Tibial nerve (tissue), 4 donors: ENCODE measurements at regions not wholly inside any gene's neighbourhood (a gene's known extent, or its start where the extent isn't known, plus 50 kb on each side); places are given as distances from the start of the nearest gene placed in this dataset.
A peak's percentile ranks its signal among the peaks of the same experiment; 100 is the strongest.

Experiments
- DNase-seq, 2 donors: peaks; one replicate each; pipeline ENCODE4 v3.0.0-alpha.2; 2019; ENCODE audit warnings: low spot score in 2 of 2
- H3K27ac ChIP-seq, 4 donors: fragments of 200-600 bp; sonication (generic) in 3 of 4; one replicate each; pipeline ENCODE4 v1.5.1; 2017 to 2019; ENCODE audit warnings: mild to moderate bottlenecking in 1 of 4
- H3K27me3 ChIP-seq, 2 donors: fragments of 200-600 bp; sonication (generic) in 1 of 2; one replicate each; pipeline versions ENCODE4 v1.5.1 to v1.6.0; 2017 to 2019
- H3K36me3 ChIP-seq, 3 donors: fragments of 200-600 bp; sonication (generic); one replicate each; pipeline ENCODE4 v1.5.1; 2018 to 2019
- H3K4me1 ChIP-seq, 4 donors: fragments of 200-600 bp; sonication (generic) in 3 of 4; one replicate each; pipeline ENCODE4 v1.5.1; 2017 to 2019
- H3K4me3 ChIP-seq, 4 donors: fragments of 200-600 bp; sonication (generic) in 3 of 4; one replicate each; pipeline ENCODE4 v1.5.1; 2017 to 2019; ENCODE audit warnings: mild to moderate bottlenecking in 1 of 4, moderate library complexity in 1 of 4
- H3K9me3 ChIP-seq, 4 donors: fragments of 200-600 bp; sonication (generic) in 3 of 4; one replicate each; pipeline ENCODE4 v1.5.1; 2017 to 2019
- CTCF ChIP-seq, 5 experiments: fragments of 200-600 bp in 3 of 5; fragments of 450-650 bp in 2 of 5; sonication (generic) in 3 of 5; IDR thresholded peaks; one replicate each; pipeline ENCODE4 v1.5.1; 2016 to 2019; ENCODE audit warnings: antibody characterized with exemption in 5 of 5, mild to moderate bottlenecking in 3 of 5, moderate library complexity in 2 of 5
- EP300 ChIP-seq, 2 donors: sonication (generic); formaldehyde crosslinking; IDR thresholded peaks; one replicate each; pipeline ENCODE4 v1.6.1; 2017; ENCODE audit warnings: antibody characterized with exemption in 2 of 2, mild to moderate bottlenecking in 1 of 2
- POLR2A ChIP-seq, 2 donors: fragments of 450-650 bp; IDR thresholded peaks; one replicate each; pipeline ENCODE4 v1.6.1; 2017; ENCODE audit warnings: antibody characterized with exemption in 2 of 2, mild to moderate bottlenecking in 2 of 2, moderate library complexity in 2 of 2
- WGBS, 2 donors: methylation state at CpG; one replicate each; pipeline ENCODE4 v1.1.5; 2018; 5-methylcytosine and 5-hydroxymethylcytosine counted together

GRCh38 chr14:106507354-106507753, 981.0 kb downstream of the TMEM121 start:
- no peaks in the 10 kb centered on the region for H3K4me1 ChIP-seq
- no peaks in the 10 kb centered on the region for H3K27me3 ChIP-seq
- H3K27ac ChIP-seq, result no peak overlapping the region
- TF ChIP-seq POLR2A (IDR thresholded peaks at IDR 0.05), result no peak
- no peak for TF ChIP-seq CTCF (IDR thresholded peaks at IDR 0.05)
- no peak for TF ChIP-seq EP300 (IDR thresholded peaks at IDR 0.05)
- no peak overlapping the region for H3K4me3 ChIP-seq
- 54 to 60% methylated on average over 3 of the region's 3 CpGs for WGBS, 2 donors
- H3K36me3 ChIP-seq, result no peaks in the 10 kb centered on the region
- no peaks in the 10 kb centered on the region for H3K9me3 ChIP-seq
- DNase-seq, result no peak

- WGBS, 2 donors, result 40 to 49% methylated on average over 3 of the region's 3 CpGs
These were observed 981.8 kb downstream of the TMEM121 start for GRCh38 chr14:106508216-106508615.

GRCh38 chr14:106509176-106509575, 982.8 kb downstream of the TMEM121 start:
- no peak overlapping the region for H3K27ac ChIP-seq
- DNase-seq, result no peak
- WGBS, 2 donors, result 26 to 62% methylated on average over 2 of the region's 2 CpGs
- no peaks in the 10 kb centered on the region for H3K4me1 ChIP-seq
- no peaks in the 10 kb centered on the region for H3K36me3 ChIP-seq
- H3K9me3 ChIP-seq, result no peaks in the 10 kb centered on the region
- no peak for TF ChIP-seq POLR2A (IDR thresholded peaks at IDR 0.05)
- no peak for TF ChIP-seq CTCF (IDR thresholded peaks at IDR 0.05)
- TF ChIP-seq EP300 (IDR thresholded peaks at IDR 0.05), result no peak
- H3K27me3 ChIP-seq, result no peaks in the 10 kb centered on the region
- H3K4me3 ChIP-seq, result no peak overlapping the region

More at GRCh38 chr14:106508216-106508615, 981.8 kb downstream of the TMEM121 start:
- no peak overlapping the region for H3K4me3 ChIP-seq
- TF ChIP-seq EP300 (IDR thresholded peaks at IDR 0.05) (no peak), POLR2A (IDR thresholded peaks at IDR 0.05) (no peak), CTCF (IDR thresholded peaks at IDR 0.05) (no peak)
- no peaks in the 10 kb centered on the region for H3K27me3 ChIP-seq
- no peak for DNase-seq
- H3K27ac ChIP-seq, result no peak overlapping the region
- H3K9me3 ChIP-seq, result no peaks in the 10 kb centered on the region
- H3K4me1 ChIP-seq, result no peaks in the 10 kb centered on the region
- no peaks in the 10 kb centered on the region for H3K36me3 ChIP-seq

- Histone ChIP-seq H3K36me3 (no peaks in the 10 kb centered on the region), H3K27ac (no peak overlapping the region), H3K4me1 (no peaks in the 10 kb centered on the region), H3K4me3 (no peak overlapping the region), H3K27me3 (no peaks in the 10 kb centered on the region), H3K9me3 (no peaks in the 10 kb centered on the region)
- 63 to 67% methylated on average over 3 of the region's 3 CpGs for WGBS, 2 donors
- TF ChIP-seq EP300 (IDR thresholded peaks at IDR 0.05), result no peak
- no peak for TF ChIP-seq POLR2A (IDR thresholded peaks at IDR 0.05)
- TF ChIP-seq CTCF (IDR thresholded peaks at IDR 0.05), result no peak
- DNase-seq, result no peak
These were observed 983.4 kb downstream of the TMEM121 start for GRCh38 chr14:106509807-106510206.

- Histone ChIP-seq H3K4me3 (no peak overlapping the region), H3K9me3 (no peaks in the 10 kb centered on the region), H3K4me1 (no peaks in the 10 kb centered on the region), H3K27ac (peak overlapping the region in 1 of 4 donors; percentile 16), H3K36me3 (no peaks in the 10 kb centered on the region), H3K27me3 (no peaks in the 10 kb centered on the region)
- TF ChIP-seq CTCF (IDR thresholded peaks at IDR 0.05), result no peak
- no peak for TF ChIP-seq EP300 (IDR thresholded peaks at IDR 0.05)
- TF ChIP-seq POLR2A (IDR thresholded peaks at IDR 0.05), result no peak
- WGBS, 2 donors, result 72 to 78% methylated on average over 9 of the region's 9 CpGs
- no peak for DNase-seq
These were observed 984.8 kb downstream of the TMEM121 start for GRCh38 chr14:106511006-106511799.
